ENCODE measurements at regions not wholly inside any gene's neighbourhood (a gene's known extent, or its start where the extent isn't known, plus 50 kb on each side); places are given as distances from the start of the nearest gene placed in this dataset.

GRCh38 chr12:91975891-91976290 is 169.8 kb downstream of the BTG1 start:
- no peak for DNase-seq (ENCODE audit: low read depth in 4 of 4, low spot score in 2 of 4)

GRCh38 chr12:91974541-91975085 is 171.0 kb downstream of the BTG1 start:
- no peak for DNase-seq (ENCODE audit: low read depth in 4 of 4, low spot score in 2 of 4)

- no peak for DNase-seq (ENCODE audit: low read depth in 4 of 4, low spot score in 2 of 4)
Measured at GRCh38 chr12:91973813-91974212, 171.8 kb downstream of the BTG1 start.

GRCh38 chr12:91972896-91973295 is 172.8 kb downstream of the BTG1 start:
- DNase-seq (ENCODE audit: low read depth in 4 of 4, low spot score in 2 of 4), result no peak

- DNase-seq (ENCODE audit: low read depth in 4 of 4, low spot score in 2 of 4), result no peak
Measured at GRCh38 chr12:91968777-91969171, 176.9 kb downstream of the BTG1 start.

- no peak for DNase-seq (ENCODE audit: low read depth in 4 of 4, low spot score in 2 of 4)
Measured at GRCh38 chr12:91968076-91968776, 177.4 kb downstream of the BTG1 start.

GRCh38 chr12:91967590-91967989 is 178.1 kb downstream of the BTG1 start:
- DNase-seq (ENCODE audit: low read depth in 4 of 4, low spot score in 2 of 4), result no peak

- no peak for DNase-seq (ENCODE audit: low read depth in 4 of 4, low spot score in 2 of 4)
Measured at GRCh38 chr12:91965781-91966180, 179.9 kb downstream of the BTG1 start.

- DNase-seq (ENCODE audit: low read depth in 4 of 4, low spot score in 2 of 4), result no peak
Measured at GRCh38 chr12:91964501-91964900, 181.1 kb downstream of the BTG1 start.

- DNase-seq (ENCODE audit: low read depth in 4 of 4, low spot score in 2 of 4), result no peak
Measured at GRCh38 chr12:91959220-91959619, 186.4 kb downstream of the BTG1 start.

GRCh38 chr12:91958816-91959215 is 186.8 kb downstream of the BTG1 start:
- DNase-seq (ENCODE audit: low read depth in 4 of 4, low spot score in 2 of 4), result no peak

- DNase-seq (ENCODE audit: low read depth in 4 of 4, low spot score in 2 of 4), result no peak
Measured at GRCh38 chr12:91954747-91955146, 190.9 kb downstream of the BTG1 start.

GRCh38 chr12:91954326-91954725 is 191.3 kb downstream of the BTG1 start:
- no peak for DNase-seq (ENCODE audit: low read depth in 4 of 4, low spot score in 2 of 4)

- DNase-seq (ENCODE audit: low read depth in 4 of 4, low spot score in 2 of 4), result no peak
Measured at GRCh38 chr12:91952916-91953315, 192.7 kb downstream of the BTG1 start.

- no peak for DNase-seq (ENCODE audit: low read depth in 4 of 4, low spot score in 2 of 4)
Measured at GRCh38 chr12:91951571-91951970, 194.1 kb downstream of the BTG1 start.

- no peak for DNase-seq (ENCODE audit: low read depth in 4 of 4, low spot score in 2 of 4)
Measured at GRCh38 chr12:91948504-91948903, 197.1 kb downstream of the BTG1 start.

GRCh38 chr12:91947459-91947858 is 198.2 kb downstream of the BTG1 start:
- DNase-seq (ENCODE audit: low read depth in 4 of 4, low spot score in 2 of 4), result no peak

GRCh38 chr12:91944637-91945036 is 201.0 kb downstream of the BTG1 start:
- no peak for DNase-seq (ENCODE audit: low read depth in 4 of 4, low spot score in 2 of 4)

GRCh38 chr12:91940826-91941570 is 204.6 kb downstream of the BTG1 start:
- no peak for DNase-seq (ENCODE audit: low read depth in 4 of 4, low spot score in 2 of 4)

- no peak for DNase-seq (ENCODE audit: low read depth in 4 of 4, low spot score in 2 of 4)
Measured at GRCh38 chr12:91940322-91940721, 205.3 kb downstream of the BTG1 start.

GRCh38 chr12:91937706-91938105 is 207.9 kb downstream of the BTG1 start:
- DNase-seq (ENCODE audit: low read depth in 4 of 4, low spot score in 2 of 4), result no peak

GRCh38 chr12:91937009-91937408 is 208.6 kb downstream of the BTG1 start:
- no peak for DNase-seq (ENCODE audit: low read depth in 4 of 4, low spot score in 2 of 4)
